ENCODE measurements at regions not wholly inside any gene's neighbourhood (a gene's known extent, or its start where the extent isn't known, plus 50 kb on each side); places are given as distances from the start of the nearest gene placed in this dataset.

GRCh38 chr1:218200979-218201378 lies 84.1 kb upstream of the RRP15 start:
- no peak for TF ChIP-seq EP300 (IDR thresholded peaks at IDR 0.05)
- TF ChIP-seq CTCF (IDR thresholded peaks at IDR 0.05) = no peak
- TF ChIP-seq POLR2A (IDR thresholded peaks at IDR 0.05; ENCODE audit: low read depth) = no peak
- no peak for TF ChIP-seq POLR2AphosphoS5 (IDR thresholded peaks at IDR 0.05)

Data from esophagus muscularis mucosa (tissue), 4 donors.